Omental fat pad (tissue), 3 donors: ENCODE measurements at regions not wholly inside any gene's neighbourhood (a gene's known extent, or its start where the extent isn't known, plus 50 kb on each side); places are given as distances from the start of the nearest gene placed in this dataset.

ENCODE experiments used
- ATAC-seq: fragments of 150-250 bp; one replicate; pipeline ENCODE4 v1.9.1; 2016; ENCODE audit warnings: mild to moderate bottlenecking, moderate library complexity; ENCODE audit not compliant: low FRiP score
- DNase-seq: peaks from one replicate; pipeline ENCODE4 v3.0.0-alpha.2; 2019; ENCODE audit warnings: low spot score
- CTCF ChIP-seq, 3 donors: fragments of 450-650 bp; IDR thresholded peaks; one replicate each; pipeline ENCODE4 v1.5.1; 2016 to 2017; ENCODE audit warnings: antibody characterized with exemption in 3 of 3, mild to moderate bottlenecking in 3 of 3, moderate library complexity in 2 of 3

- DNase-seq (no peak), ATAC-seq (no peak)
- no peak for TF ChIP-seq CTCF (IDR thresholded peaks at IDR 0.05)
Observed at GRCh38 chr15:97470417-97470816, 490.1 kb upstream of the ARRDC4 start.

GRCh38 chr15:97473627-97474026 is 486.9 kb upstream of the ARRDC4 start:
- no peak for TF ChIP-seq CTCF (IDR thresholded peaks at IDR 0.05)
- ATAC-seq (no peak), DNase-seq (no peak)

DNA sequence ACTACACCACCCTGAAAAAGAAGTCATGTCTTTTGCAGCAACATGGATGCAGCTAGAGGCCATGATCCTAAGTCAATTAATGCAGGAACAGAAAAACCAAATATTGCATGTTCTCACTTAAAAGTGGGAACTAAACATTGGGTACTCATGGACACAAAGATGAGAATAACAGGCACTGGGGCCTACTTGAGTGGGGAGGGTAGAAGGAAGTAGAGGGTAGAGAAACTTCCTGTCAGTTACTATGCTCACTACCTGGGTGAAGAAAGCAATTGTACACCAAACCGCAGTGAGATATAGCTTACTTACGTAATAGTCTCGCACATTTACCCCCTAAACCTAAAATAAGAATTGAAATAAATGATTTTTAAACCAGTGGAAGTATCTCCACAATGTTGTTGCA is 480.5 kb upstream of the ARRDC4 start:
- no peak for ATAC-seq
- no peak for TF ChIP-seq CTCF (IDR thresholded peaks at IDR 0.05)
- no peak for DNase-seq

DNA sequence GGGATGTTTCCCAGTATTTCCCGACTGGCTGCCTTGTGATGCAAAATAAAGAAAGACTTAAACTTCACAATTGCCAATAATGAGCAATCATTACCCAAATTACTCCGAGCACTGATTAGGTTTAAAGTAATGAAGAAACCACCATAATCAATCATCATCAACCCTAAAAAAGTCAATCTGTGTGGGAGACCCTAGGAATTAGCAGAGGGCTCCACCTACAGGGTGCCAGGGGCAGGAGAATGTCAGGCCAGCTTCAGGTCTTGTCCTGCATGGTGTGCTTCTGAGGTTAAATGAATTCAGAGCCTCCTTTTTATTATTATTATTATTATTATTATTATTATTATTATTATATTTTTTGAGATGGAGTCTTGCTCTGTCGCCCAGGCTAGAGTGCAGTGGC is 478.0 kb upstream of the ARRDC4 start:
- no peak for DNase-seq
- TF ChIP-seq CTCF (IDR thresholded peaks at IDR 0.05): no peak
- ATAC-seq: no peak

- ATAC-seq: no peak
Observed at GRCh38 chr15:97483232-97483631, 477.3 kb upstream of the ARRDC4 start.

DNA sequence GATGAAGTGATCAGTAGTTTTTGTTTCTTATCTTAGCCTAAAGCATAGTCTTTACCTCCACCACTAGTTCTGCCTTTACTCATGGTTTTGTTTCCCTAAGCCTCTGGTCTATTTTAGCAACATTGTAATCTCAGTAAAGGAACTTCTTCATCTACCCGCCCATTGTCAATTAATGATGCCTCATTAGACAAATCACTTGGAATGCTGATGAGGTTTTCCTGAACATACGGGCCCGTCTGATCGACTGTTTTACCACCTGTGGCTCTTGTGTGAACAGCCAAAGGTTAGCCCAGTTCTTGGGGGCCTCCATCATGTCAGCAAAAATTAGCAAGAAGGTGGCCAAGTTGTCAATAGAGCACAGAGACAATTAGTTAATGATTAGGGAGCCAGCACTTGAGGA is 470.1 kb upstream of the ARRDC4 start:
- DNase-seq: no peak
- no peak for TF ChIP-seq CTCF (IDR thresholded peaks at IDR 0.05)
- no peak for ATAC-seq

More at GRCh38 chr15:97483232-97483631, 477.3 kb upstream of the ARRDC4 start:
- DNase-seq: no peak
- no peak for TF ChIP-seq CTCF (IDR thresholded peaks at IDR 0.05)

DNA sequence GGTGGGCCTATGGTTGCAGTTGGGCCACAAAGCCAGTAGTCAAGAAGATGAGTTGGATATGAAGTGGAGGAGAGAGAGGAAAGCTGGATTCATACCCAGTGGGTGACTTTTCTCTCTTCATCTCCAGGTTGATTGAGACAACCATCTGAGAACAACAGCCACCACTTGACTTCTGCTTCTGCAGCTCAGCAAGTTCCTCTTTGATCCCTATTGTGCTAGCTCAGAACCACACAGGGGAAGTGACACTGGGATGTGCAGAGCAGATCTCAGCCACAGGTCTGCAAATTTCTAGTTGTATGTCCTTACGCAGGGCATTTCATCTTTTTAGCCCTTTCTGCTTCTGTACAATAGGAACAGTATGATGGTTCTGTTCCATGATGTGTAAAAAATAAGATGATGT is 459.2 kb upstream of the ARRDC4 start:
- no peak for ATAC-seq

More for the DNA sequence above, 459.2 kb upstream of the ARRDC4 start:
- no peak for DNase-seq
- no peak for TF ChIP-seq CTCF (IDR thresholded peaks at IDR 0.05)
